ENCODE measurements at regions not wholly inside any gene's neighbourhood (a gene's known extent, or its start where the extent isn't known, plus 50 kb on each side); places are given as distances from the start of the nearest gene placed in this dataset.

- TF ChIP-seq CTCF (IDR thresholded peaks at IDR 0.05) (no peak), POLR2A (IDR thresholded peaks at IDR 0.05) (no peak)
Observed at GRCh38 chr16:6570530-6570929, 762.1 kb upstream of the RBFOX1 start.

Measured in heart left ventricle (tissue), 13 donors.